ENCODE measurements at regions not wholly inside any gene's neighbourhood (a gene's known extent, or its start where the extent isn't known, plus 50 kb on each side); places are given as distances from the start of the nearest gene placed in this dataset.

GRCh38 chr3:28836199-28836598, 444.7 kb upstream of the RBMS3 start:
- TF ChIP-seq POLR2AphosphoS5 (IDR thresholded peaks at IDR 0.05; ENCODE audit: low read depth, low read length) (no peak), POLR2A (IDR thresholded peaks at IDR 0.05; ENCODE audit: low read depth, low read length) (no peak)

All from GM12891 (cell line).